HCT116 (cell line): ENCODE measurements at regions not wholly inside any gene's neighbourhood (a gene's known extent, or its start where the extent isn't known, plus 50 kb on each side); places are given as distances from the start of the nearest gene placed in this dataset.

Source experiments
- ATAC-seq: fragments of 200-7000 bp; cut with Tn5 transposase; 2 replicates; pipeline ENCODE4 v1.9.1; 2020; ENCODE audit warnings: mild to moderate bottlenecking, moderate library complexity
- BruUV-seq: library from RNA; stranded (reverse); fragments of 400-500 nt; replicated peaks from 2 replicates; lab custom pipeline; 2021; lab: Mats Ljungman, UMichigan
- CTCF ChIA-PET: fragments of 300-600 bp; sonication (Branson Sonifier 250); formaldehyde crosslinking; loops from one replicate; lab custom pipeline; 2021; ENCODE audit warnings: antibody characterized with exemption; lab: Charles Lee
- POLR2A ChIA-PET: fragments of 300-600, 350-600 bp; sonication (Branson Sonifier 250); formaldehyde crosslinking; loops from one replicate; lab custom pipeline; 2021; ENCODE audit warnings: antibody characterized with exemption; lab: Charles Lee
- RAD21 ChIA-PET, 2 experiments: fragments of 300-600 bp; sonication (Branson Sonifier 250); formaldehyde crosslinking; loops; one replicate each; lab custom pipeline; 2023; ENCODE audit warnings: low total read pairs in 2 of 2; ENCODE audit not compliant: uncharacterized antibody in 2 of 2, unreplicated experiment in 2 of 2, low non-redundant PET in 1 of 2; lab: Charles Lee
- DNase-seq: peaks from one replicate; pipeline ENCODE4 v3.0.0-alpha.2; 2010; ENCODE audit warnings: low read depth, low spot score
- H2AFZ ChIP-seq: fragments of 200-600 bp; shearing (Covaris generic), sonication (generic); 2 replicates; pipeline ENCODE4 v1.6.1; 2017; ENCODE audit warnings: low read depth, mixed run types, mixed read lengths, antibody characterized with exemption, low read length; ENCODE audit not compliant: poor library complexity, severe bottlenecking
- H3K27ac ChIP-seq: 2 replicates; pipeline ENCODE4 v1.5.1; 2012; ENCODE audit warnings: low read depth, low read length
- H3K27me3 ChIP-seq: fragments of 200-600 bp; sonication (generic); 2 replicates; pipeline ENCODE4 v1.6.1; 2016; ENCODE audit warnings: mixed run types, low read length, mixed read lengths; ENCODE audit not compliant: insufficient read depth
- H3K36me3 ChIP-seq, 2 experiments: fragments of 200-500 bp in 1 of 2; fragments of 200-600 bp in 1 of 2; sonication (Bioruptor generic) in 1 of 2; sonication (generic) in 1 of 2; 2 replicates each; pipeline versions ENCODE4 v1.5.1 to v1.6.1; 2014 to 2016; ENCODE audit warnings: low read length in 2 of 2, inconsistent platforms in 1 of 2, mixed read lengths in 1 of 2, mixed run types in 1 of 2; ENCODE audit not compliant: insufficient read depth in 2 of 2, control insufficient read depth in 1 of 2
- H3K4me1 ChIP-seq, 2 experiments: fragments of 200-600 bp in 1 of 2; sonication (generic) in 1 of 2; 2 replicates each; pipeline versions ENCODE4 v1.5.1 to v1.6.1; 2012 to 2017; ENCODE audit warnings: low read length in 2 of 2, inconsistent platforms in 1 of 2, mild to moderate bottlenecking in 1 of 2, mixed read lengths in 1 of 2, mixed run types in 1 of 2, moderate library complexity in 1 of 2; ENCODE audit not compliant: insufficient read depth in 2 of 2, control insufficient read depth in 1 of 2
- H3K4me2 ChIP-seq: fragments of 200-600 bp; sonication (generic); 2 replicates; pipeline ENCODE4 v1.6.1; 2017; ENCODE audit warnings: mixed run types, low read length, mixed read lengths
- H3K4me3 ChIP-seq, 2 experiments: fragments of 200-600 bp in 1 of 2; sonication (generic) in 1 of 2; replicated peaks in 1 of 2; 2 replicates each; pipeline ENCODE4 v1.5.1; 2011 to 2016; ENCODE audit warnings: low read length in 2 of 2, control low read depth in 1 of 2, low read depth in 1 of 2, mild to moderate bottlenecking in 1 of 2, mixed read lengths in 1 of 2, mixed run types in 1 of 2
- H3K79me2 ChIP-seq: fragments of 200-600 bp; sonication (generic); 2 replicates; pipeline ENCODE4 v1.6.1; 2017; ENCODE audit warnings: mild to moderate bottlenecking, mixed run types, low read length, moderate library complexity, mixed read lengths; ENCODE audit not compliant: insufficient read depth
- H3K9ac ChIP-seq: fragments of 200-600 bp; sonication (generic); 2 replicates; pipeline ENCODE4 v1.6.1; 2016; ENCODE audit warnings: low read length, mixed read lengths
- H3K9me2 ChIP-seq: fragments of 200-600 bp; sonication (generic), shearing (Covaris generic); 2 replicates; pipeline ENCODE4 v1.6.1; 2017; ENCODE audit warnings: mixed run types, mild to moderate bottlenecking, moderate library complexity; ENCODE audit not compliant: insufficient read depth
- H3K9me3 ChIP-seq, 2 experiments: fragments of 200-500 bp in 1 of 2; fragments of 200-600 bp in 1 of 2; sonication (Bioruptor generic) in 1 of 2; sonication (generic) in 1 of 2; 2 replicates each; pipeline ENCODE4 v1.6.1; 2014 to 2017; ENCODE audit warnings: low read length in 2 of 2, mixed read lengths in 2 of 2, inconsistent platforms in 1 of 2, low read depth in 1 of 2, mild to moderate bottlenecking in 1 of 2, mixed run types in 1 of 2, moderate library complexity in 1 of 2; ENCODE audit not compliant: control insufficient read depth in 1 of 2, insufficient read depth in 1 of 2
- H4K20me1 ChIP-seq: fragments of 200-600 bp; sonication (generic), shearing (Covaris generic); 2 replicates; pipeline ENCODE4 v1.6.1; 2017; ENCODE audit warnings: mixed run types, mild to moderate bottlenecking, moderate library complexity; ENCODE audit not compliant: insufficient read depth
- CEBPB ChIP-seq: IDR thresholded peaks from 2 replicates; pipeline ENCODE4 v1.6.1; 2012; ENCODE audit warnings: low read depth
- EGR1 ChIP-seq: IDR thresholded peaks from 2 replicates; pipeline ENCODE4 v1.6.1; 2012; ENCODE audit warnings: low read depth
- ELF1 ChIP-seq: IDR thresholded peaks from 2 replicates; pipeline ENCODE4 v1.6.1; 2012; ENCODE audit warnings: low read depth, borderline replicate concordance
- EZH2phosphoT487 ChIP-seq: fragments of 200-600 bp; IDR thresholded peaks from 2 replicates; pipeline ENCODE4 v1.6.1; 2018; ENCODE audit warnings: antibody characterized with exemption, borderline replicate concordance
- FOSL1 ChIP-seq: IDR thresholded peaks from 2 replicates; pipeline ENCODE4 v1.6.1; 2012; ENCODE audit warnings: low read depth
- JUND ChIP-seq: IDR thresholded peaks from 2 replicates; pipeline ENCODE4 v1.6.1; 2012
- POLR2AphosphoS5 ChIP-seq: IDR thresholded peaks from 2 replicates; pipeline ENCODE4 v1.6.1; 2011; ENCODE audit warnings: mild to moderate bottlenecking, low read depth, low read length, moderate library complexity
- SIN3A ChIP-seq: IDR thresholded peaks from 2 replicates; pipeline ENCODE4 v1.6.1; 2012; ENCODE audit warnings: low read depth
- SP1 ChIP-seq: IDR thresholded peaks from 2 replicates; pipeline ENCODE4 v1.6.1; 2012; ENCODE audit warnings: low read depth
- SRF ChIP-seq: IDR thresholded peaks from 2 replicates; pipeline ENCODE4 v1.6.1; 2012; ENCODE audit warnings: low read depth
- TCF7L2 ChIP-seq: IDR thresholded peaks from 2 replicates; pipeline ENCODE4 v1.7.0; 2011; ENCODE audit warnings: borderline replicate concordance, inconsistent platforms; ENCODE audit not compliant: insufficient read depth, insufficient read length; ENCODE audit errors: extremely low read depth
- YY1 ChIP-seq: IDR thresholded peaks from 2 replicates; pipeline ENCODE4 v1.6.1; 2011; ENCODE audit warnings: low read length, low read depth, moderate library complexity, mild to moderate bottlenecking; ENCODE audit not compliant: insufficient replicate concordance; ENCODE audit errors: extremely low read depth
- ZFX ChIP-seq: fragments of 450-650 bp; IDR thresholded peaks from 2 replicates; pipeline ENCODE4 v1.6.1; 2017
- ZNF274 ChIP-seq: fragments of 200-500 bp; sonication (Bioruptor generic); IDR thresholded peaks from 2 replicates; pipeline ENCODE4 v1.6.1; 2014; ENCODE audit warnings: mild to moderate bottlenecking, low read depth, low read length, inconsistent platforms
- intact Hi-C: fragments of 100-400 bp; cut with micrococcal nuclease; formaldehyde crosslinking; loops from 2 replicates; pipeline ENCODE4 v1.10.0; 2022
- TF ChIP-seq, protein P1 (sequence below): IDR thresholded peaks from 2 replicates; pipeline ENCODE4 v1.6.1; 2012
- TF ChIP-seq, protein P2 (sequence below): IDR thresholded peaks from 2 replicates; pipeline ENCODE4 v1.6.1; 2011; ENCODE audit warnings: mild to moderate bottlenecking, low read length, moderate library complexity; ENCODE audit not compliant: insufficient replicate concordance; ENCODE audit errors: extremely low read depth
- TF ChIP-seq, protein P3 (sequence below): IDR thresholded peaks from 2 replicates; pipeline ENCODE4 v1.6.1; 2012; ENCODE audit warnings: low read depth

DNA sequence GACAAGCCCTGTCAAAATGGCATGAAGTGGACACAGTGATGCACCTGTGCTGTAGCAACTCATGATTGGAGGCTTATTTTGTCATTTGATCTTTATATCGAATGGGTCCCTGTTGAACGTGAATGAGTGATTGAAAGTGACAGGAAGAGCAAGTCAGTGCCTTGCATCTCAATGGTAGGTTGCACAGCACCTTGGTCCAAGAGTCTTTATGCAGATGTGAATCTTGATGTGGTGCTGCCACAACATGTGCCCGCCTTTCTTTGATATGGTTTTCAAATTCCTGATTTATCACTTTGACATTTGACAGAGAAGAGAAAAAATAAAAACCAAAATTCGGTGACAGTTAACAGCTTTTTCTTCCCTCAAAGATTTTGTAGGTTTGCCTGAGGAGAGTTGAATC is 1182.4 kb downstream of the DNAJB9 start (continued):
- TF ChIP-seq, protein P1, sequence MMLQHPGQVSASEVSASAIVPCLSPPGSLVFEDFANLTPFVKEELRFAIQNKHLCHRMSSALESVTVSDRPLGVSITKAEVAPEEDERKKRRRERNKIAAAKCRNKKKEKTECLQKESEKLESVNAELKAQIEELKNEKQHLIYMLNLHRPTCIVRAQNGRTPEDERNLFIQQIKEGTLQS = no peak
- no peak for TF ChIP-seq ZNF274
- TF ChIP-seq EGR1 = no peak
- TF ChIP-seq, protein P2, sequence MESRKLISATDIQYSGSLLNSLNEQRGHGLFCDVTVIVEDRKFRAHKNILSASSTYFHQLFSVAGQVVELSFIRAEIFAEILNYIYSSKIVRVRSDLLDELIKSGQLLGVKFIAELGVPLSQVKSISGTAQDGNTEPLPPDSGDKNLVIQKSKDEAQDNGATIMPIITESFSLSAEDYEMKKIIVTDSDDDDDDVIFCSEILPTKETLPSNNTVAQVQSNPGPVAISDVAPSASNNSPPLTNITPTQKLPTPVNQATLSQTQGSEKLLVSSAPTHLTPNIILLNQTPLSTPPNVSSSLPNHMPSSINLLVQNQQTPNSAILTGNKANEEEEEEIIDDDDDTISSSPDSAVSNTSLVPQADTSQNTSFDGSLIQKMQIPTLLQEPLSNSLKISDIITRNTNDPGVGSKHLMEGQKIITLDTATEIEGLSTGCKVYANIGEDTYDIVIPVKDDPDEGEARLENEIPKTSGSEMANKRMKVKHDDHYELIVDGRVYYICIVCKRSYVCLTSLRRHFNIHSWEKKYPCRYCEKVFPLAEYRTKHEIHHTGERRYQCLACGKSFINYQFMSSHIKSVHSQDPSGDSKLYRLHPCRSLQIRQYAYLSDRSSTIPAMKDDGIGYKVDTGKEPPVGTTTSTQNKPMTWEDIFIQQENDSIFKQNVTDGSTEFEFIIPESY = no peak
- TF ChIP-seq POLR2AphosphoS5 = no peak
- no peak for TF ChIP-seq EZH2phosphoT487
- no peak for TF ChIP-seq CEBPB
- TF ChIP-seq SIN3A = no peak
- no peak for TF ChIP-seq YY1

DNA sequence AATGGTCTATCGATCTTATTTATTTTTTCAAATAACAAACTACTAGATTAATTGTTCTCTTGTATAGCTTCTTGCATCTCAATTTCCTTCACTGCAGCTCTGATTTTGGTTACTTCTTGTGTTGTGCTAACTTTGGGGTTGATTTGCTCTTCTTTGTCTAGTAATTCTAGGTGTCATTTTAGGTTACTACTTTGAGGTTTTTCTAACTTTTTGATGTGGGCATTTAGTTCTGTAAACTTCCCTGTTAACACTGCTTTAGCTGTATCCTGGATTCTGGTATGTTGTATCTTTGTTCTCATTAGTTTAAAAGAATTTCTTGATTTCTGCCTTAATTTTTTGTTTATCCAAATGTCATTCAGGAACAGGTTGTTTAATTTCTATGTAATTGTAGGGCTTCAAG is 1188.0 kb downstream of the DNAJB9 start:
- Histone ChIP-seq H2AFZ (no peak overlapping the region), H3K9ac (no peak overlapping the region), H4K20me1 (no peaks in the 10 kb centered on the region), H3K36me3 (no peaks in the 10 kb centered on the region), H3K4me1 (no peaks in the 10 kb centered on the region), H3K4me2 (no peak overlapping the region), H3K4me3 (no peak overlapping the region), H3K9me2 (0 out of 2 replicates have a peak, but pooled peaks cover 2% of the 10 kb centered on the region), H3K79me2 (no peaks in the 10 kb centered on the region), H3K9me3 (no peaks in the 10 kb centered on the region), H3K27me3 (no peaks in the 10 kb centered on the region), H3K27ac (no peak overlapping the region)
- DNase-seq (no peak), ATAC-seq (no peak)
- RAD21 ChIA-PET = no interaction called here
- POLR2A ChIA-PET = no interaction called here
- BruUV-seq = no TSS peak
- CTCF ChIA-PET = no interaction called here
- intact Hi-C loops = no loop called here
- TF ChIP-seq, protein P3, sequence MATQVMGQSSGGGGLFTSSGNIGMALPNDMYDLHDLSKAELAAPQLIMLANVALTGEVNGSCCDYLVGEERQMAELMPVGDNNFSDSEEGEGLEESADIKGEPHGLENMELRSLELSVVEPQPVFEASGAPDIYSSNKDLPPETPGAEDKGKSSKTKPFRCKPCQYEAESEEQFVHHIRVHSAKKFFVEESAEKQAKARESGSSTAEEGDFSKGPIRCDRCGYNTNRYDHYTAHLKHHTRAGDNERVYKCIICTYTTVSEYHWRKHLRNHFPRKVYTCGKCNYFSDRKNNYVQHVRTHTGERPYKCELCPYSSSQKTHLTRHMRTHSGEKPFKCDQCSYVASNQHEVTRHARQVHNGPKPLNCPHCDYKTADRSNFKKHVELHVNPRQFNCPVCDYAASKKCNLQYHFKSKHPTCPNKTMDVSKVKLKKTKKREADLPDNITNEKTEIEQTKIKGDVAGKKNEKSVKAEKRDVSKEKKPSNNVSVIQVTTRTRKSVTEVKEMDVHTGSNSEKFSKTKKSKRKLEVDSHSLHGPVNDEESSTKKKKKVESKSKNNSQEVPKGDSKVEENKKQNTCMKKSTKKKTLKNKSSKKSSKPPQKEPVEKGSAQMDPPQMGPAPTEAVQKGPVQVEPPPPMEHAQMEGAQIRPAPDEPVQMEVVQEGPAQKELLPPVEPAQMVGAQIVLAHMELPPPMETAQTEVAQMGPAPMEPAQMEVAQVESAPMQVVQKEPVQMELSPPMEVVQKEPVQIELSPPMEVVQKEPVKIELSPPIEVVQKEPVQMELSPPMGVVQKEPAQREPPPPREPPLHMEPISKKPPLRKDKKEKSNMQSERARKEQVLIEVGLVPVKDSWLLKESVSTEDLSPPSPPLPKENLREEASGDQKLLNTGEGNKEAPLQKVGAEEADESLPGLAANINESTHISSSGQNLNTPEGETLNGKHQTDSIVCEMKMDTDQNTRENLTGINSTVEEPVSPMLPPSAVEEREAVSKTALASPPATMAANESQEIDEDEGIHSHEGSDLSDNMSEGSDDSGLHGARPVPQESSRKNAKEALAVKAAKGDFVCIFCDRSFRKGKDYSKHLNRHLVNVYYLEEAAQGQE = no peak
- TF ChIP-seq YY1 (no peak), TCF7L2 (no peak), EZH2phosphoT487 (no peak), ZNF274 (no peak), JUND (no peak), EGR1 (no peak), SIN3A (no peak), ELF1 (no peak), SP1 (no peak), ZFX (no peak), SRF (no peak), FOSL1 (no peak)
- TF ChIP-seq, protein P1 = no peak
- TF ChIP-seq, protein P2 = no peak
